ENCODE measurements at regions not wholly inside any gene's neighbourhood (a gene's known extent, or its start where the extent isn't known, plus 50 kb on each side); places are given as distances from the start of the nearest gene placed in this dataset.

- TF ChIP-seq, protein P1, sequence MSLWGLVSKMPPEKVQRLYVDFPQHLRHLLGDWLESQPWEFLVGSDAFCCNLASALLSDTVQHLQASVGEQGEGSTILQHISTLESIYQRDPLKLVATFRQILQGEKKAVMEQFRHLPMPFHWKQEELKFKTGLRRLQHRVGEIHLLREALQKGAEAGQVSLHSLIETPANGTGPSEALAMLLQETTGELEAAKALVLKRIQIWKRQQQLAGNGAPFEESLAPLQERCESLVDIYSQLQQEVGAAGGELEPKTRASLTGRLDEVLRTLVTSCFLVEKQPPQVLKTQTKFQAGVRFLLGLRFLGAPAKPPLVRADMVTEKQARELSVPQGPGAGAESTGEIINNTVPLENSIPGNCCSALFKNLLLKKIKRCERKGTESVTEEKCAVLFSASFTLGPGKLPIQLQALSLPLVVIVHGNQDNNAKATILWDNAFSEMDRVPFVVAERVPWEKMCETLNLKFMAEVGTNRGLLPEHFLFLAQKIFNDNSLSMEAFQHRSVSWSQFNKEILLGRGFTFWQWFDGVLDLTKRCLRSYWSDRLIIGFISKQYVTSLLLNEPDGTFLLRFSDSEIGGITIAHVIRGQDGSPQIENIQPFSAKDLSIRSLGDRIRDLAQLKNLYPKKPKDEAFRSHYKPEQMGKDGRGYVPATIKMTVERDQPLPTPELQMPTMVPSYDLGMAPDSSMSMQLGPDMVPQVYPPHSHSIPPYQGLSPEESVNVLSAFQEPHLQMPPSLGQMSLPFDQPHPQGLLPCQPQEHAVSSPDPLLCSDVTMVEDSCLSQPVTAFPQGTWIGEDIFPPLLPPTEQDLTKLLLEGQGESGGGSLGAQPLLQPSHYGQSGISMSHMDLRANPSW (CRISPR knock-in tag; conservative IDR thresholded peaks at IDR 0.05; ENCODE audit: low read depth) = no peak
- no peak for TF ChIP-seq PRRX2 (CRISPR knock-in tag; IDR thresholded peaks at IDR 0.05)
Measured at GRCh38 chr2:215835231-215835630, 178.1 kb downstream of the MREG start (continued).

GRCh38 chr2:215833531-215834162 is 179.7 kb downstream of the MREG start:
- Mint-ChIP-seq H3K36me3 (no peaks in the 10 kb centered on the region), H3K4me1 (peaks cover 9% of the 10 kb centered on the region), H3K4me3 (no peak overlapping the region), H3K27me3 (ENCODE audit: low read depth) (no peaks in the 10 kb centered on the region), H3K9me3 (no peaks in the 10 kb centered on the region), H3K27ac (no peak overlapping the region)
- TF ChIP-seq GABPB1 (CRISPR knock-in tag; IDR thresholded peaks at IDR 0.05) (peak; percentile 97), MYBL2 (CRISPR knock-in tag; IDR thresholded peaks at IDR 0.05) (no peak)
- ATAC-seq (peak; percentile 60), DNase-seq (ENCODE audit: low spot score) (no peak)
- ChIA-PET CTCF (interaction anchor here (0.6 to 1.7 kb wide), 3 partner anchors 39 to 1337 kb away, joined by 3 to 6 read pairs (median 3); no protein-coding TSS in a partner anchor), POLR2A (interaction anchor here (0.7 kb wide), 2 partner anchors 13 to 262 kb away, joined by 3 read pairs; no protein-coding TSS in a partner anchor)

GRCh38 chr2:215832791-215833190 is 180.6 kb downstream of the MREG start:
- Mint-ChIP-seq H3K27me3 (ENCODE audit: low read depth) (no peaks in the 10 kb centered on the region), H3K4me1 (peaks cover 12% of the 10 kb centered on the region), H3K27ac (no peak overlapping the region), H3K9me3 (no peaks in the 10 kb centered on the region), H3K36me3 (no peaks in the 10 kb centered on the region), H3K4me3 (no peak overlapping the region)
- ChIA-PET POLR2A (no interaction called here), CTCF (interaction anchor here (1.3 kb wide), 1 partner anchor 98 kb away, joined by 3 read pairs; no protein-coding TSS in a partner anchor)
- DNase-seq (ENCODE audit: low spot score) = no peak
- no peak for ATAC-seq
- TF ChIP-seq TCF7 (CRISPR knock-in tag; IDR thresholded peaks at IDR 0.05; ENCODE audit: low read depth) = no peak
- no peak for TF ChIP-seq CREM (CRISPR knock-in tag; IDR thresholded peaks at IDR 0.05)
- TF ChIP-seq ZNF512 (CRISPR knock-in tag; IDR thresholded peaks at IDR 0.05; ENCODE audit: borderline replicate concordance) = no peak
- TF ChIP-seq GABPB1 (CRISPR knock-in tag; IDR thresholded peaks at IDR 0.05) = peak; percentile 20; the same call in 1 of the 2 replicates
- TF ChIP-seq ATF6 (CRISPR knock-in tag; IDR thresholded peaks at IDR 0.05) = no peak
- TF ChIP-seq HMGA2 (CRISPR knock-in tag; IDR thresholded peaks at IDR 0.05) = no peak

GRCh38 chr2:215831296-215831913 is 181.9 kb downstream of the MREG start:
- ChIA-PET CTCF (no interaction called here), POLR2A (no interaction called here)
- Mint-ChIP-seq H3K4me1 (peaks cover 22% of the 10 kb centered on the region), H3K9me3 (no peaks in the 10 kb centered on the region), H3K4me3 (no peak overlapping the region), H3K27ac (no peak overlapping the region), H3K36me3 (no peaks in the 10 kb centered on the region), H3K27me3 (ENCODE audit: low read depth) (no peaks in the 10 kb centered on the region)
- DNase-seq (ENCODE audit: low spot score) (no peak), ATAC-seq (no peak)
- peak; percentile 85 for TF ChIP-seq GABPB1 (CRISPR knock-in tag; IDR thresholded peaks at IDR 0.05)
- TF ChIP-seq, protein P2, sequence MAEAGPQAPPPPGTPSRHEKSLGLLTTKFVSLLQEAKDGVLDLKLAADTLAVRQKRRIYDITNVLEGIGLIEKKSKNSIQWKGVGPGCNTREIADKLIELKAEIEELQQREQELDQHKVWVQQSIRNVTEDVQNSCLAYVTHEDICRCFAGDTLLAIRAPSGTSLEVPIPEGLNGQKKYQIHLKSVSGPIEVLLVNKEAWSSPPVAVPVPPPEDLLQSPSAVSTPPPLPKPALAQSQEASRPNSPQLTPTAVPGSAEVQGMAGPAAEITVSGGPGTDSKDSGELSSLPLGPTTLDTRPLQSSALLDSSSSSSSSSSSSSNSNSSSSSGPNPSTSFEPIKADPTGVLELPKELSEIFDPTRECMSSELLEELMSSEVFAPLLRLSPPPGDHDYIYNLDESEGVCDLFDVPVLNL (CRISPR knock-in tag; IDR thresholded peaks at IDR 0.05; ENCODE audit: borderline replicate concordance, low read depth) = no peak
